HEK293 (cell line): ENCODE measurements at regions not wholly inside any gene's neighbourhood (a gene's known extent, or its start where the extent isn't known, plus 50 kb on each side); places are given as distances from the start of the nearest gene placed in this dataset.
"Not testable (repeated sequence)": the region's sequence is repeated elsewhere in the genome, so short reads cannot be mapped to it uniquely, and the experiment has no call there.

Source experiments
- KLF16 ChIP-seq: fragments of 450-650 bp; formaldehyde crosslinking; IDR thresholded peaks from 2 replicates; pipeline ENCODE4 v1.5.1; 2017; ENCODE audit warnings: missing biosample characterization, missing genetic modification characterization
- TCF7L2 ChIP-seq: IDR thresholded peaks from 2 replicates; pipeline ENCODE4 v1.6.1; 2011; ENCODE audit warnings: low read depth, mild to moderate bottlenecking, inconsistent platforms, low read length, moderate library complexity, borderline replicate concordance
- YY1 ChIP-seq: fragments of 450-650 bp; formaldehyde crosslinking; IDR thresholded peaks from 2 replicates; pipeline ENCODE4 v1.5.1; 2018; ENCODE audit warnings: missing biosample characterization, missing genetic modification characterization
- ZNF274 ChIP-seq, 2 experiments: fragments of 200-500 bp in 1 of 2; fragments of 450-650 bp in 1 of 2; sonication (Bioruptor generic) in 1 of 2; formaldehyde crosslinking in 1 of 2; IDR thresholded peaks; 2 replicates each; pipeline versions ENCODE4 v1.5.1 to v1.6.1; 2014 to 2016; ENCODE audit warnings: borderline replicate concordance in 1 of 2, inconsistent platforms in 1 of 2, low read length in 1 of 2, missing biosample characterization in 1 of 2, missing genetic modification characterization in 1 of 2
- ZNF292 ChIP-seq: fragments of 450-650 bp; formaldehyde crosslinking; IDR thresholded peaks from 2 replicates; pipeline ENCODE4 v1.5.1; 2016; ENCODE audit warnings: low read depth, missing biosample characterization, missing genetic modification characterization, borderline replicate concordance
- ZNF391 ChIP-seq: fragments of 450-650 bp; formaldehyde crosslinking; IDR thresholded peaks from 2 replicates; pipeline ENCODE4 v1.5.1; 2016; ENCODE audit warnings: low read depth, missing biosample characterization, missing genetic modification characterization, borderline replicate concordance
- ZNF426 ChIP-seq: fragments of 450-650 bp; formaldehyde crosslinking; IDR thresholded peaks from 2 replicates; pipeline ENCODE4 v1.5.1; 2017; ENCODE audit warnings: missing biosample characterization, missing genetic modification characterization, mild to moderate bottlenecking, inconsistent platforms, moderate library complexity
- TF ChIP-seq, protein P1 (sequence below): fragments of 450-650 bp; formaldehyde crosslinking; IDR thresholded peaks from 2 replicates; pipeline ENCODE4 v1.5.1; 2016; ENCODE audit warnings: missing biosample characterization, missing genetic modification characterization

DNA sequence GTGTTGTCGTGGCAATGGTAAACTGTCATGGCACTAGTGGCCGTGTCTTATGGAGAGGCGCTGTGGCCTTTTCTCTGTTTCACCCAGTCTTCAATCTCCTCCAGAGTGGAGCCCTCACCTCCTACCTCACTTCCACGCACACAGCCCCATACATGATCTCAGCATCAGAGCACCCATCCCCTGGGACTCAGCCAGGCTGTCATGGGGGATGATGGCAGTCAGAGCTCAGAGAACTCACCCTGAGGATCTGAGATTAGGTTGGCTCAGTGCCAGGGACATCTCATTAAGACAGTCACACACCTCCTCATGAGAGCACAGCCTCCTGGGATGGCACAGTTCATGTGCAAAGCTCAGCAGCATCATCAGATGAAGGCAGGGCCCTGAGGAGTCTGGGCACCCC, 316.3 kb downstream of the ADGRD1 start:
- TF ChIP-seq ZNF426 (tag by site-specific recombination); ZNF292 (tag by site-specific recombination); ZNF274 (IDR thresholded peaks at IDR 0.05; ENCODE audit: low read length); ZNF274 (tag by site-specific recombination; IDR thresholded peaks at IDR 0.05; ENCODE audit: borderline replicate concordance); KLF16 (tag by site-specific recombination); YY1 (tag by site-specific recombination); TCF7L2; ZNF391 (tag by site-specific recombination): not testable (repeated sequence)
- TF ChIP-seq, protein P1, sequence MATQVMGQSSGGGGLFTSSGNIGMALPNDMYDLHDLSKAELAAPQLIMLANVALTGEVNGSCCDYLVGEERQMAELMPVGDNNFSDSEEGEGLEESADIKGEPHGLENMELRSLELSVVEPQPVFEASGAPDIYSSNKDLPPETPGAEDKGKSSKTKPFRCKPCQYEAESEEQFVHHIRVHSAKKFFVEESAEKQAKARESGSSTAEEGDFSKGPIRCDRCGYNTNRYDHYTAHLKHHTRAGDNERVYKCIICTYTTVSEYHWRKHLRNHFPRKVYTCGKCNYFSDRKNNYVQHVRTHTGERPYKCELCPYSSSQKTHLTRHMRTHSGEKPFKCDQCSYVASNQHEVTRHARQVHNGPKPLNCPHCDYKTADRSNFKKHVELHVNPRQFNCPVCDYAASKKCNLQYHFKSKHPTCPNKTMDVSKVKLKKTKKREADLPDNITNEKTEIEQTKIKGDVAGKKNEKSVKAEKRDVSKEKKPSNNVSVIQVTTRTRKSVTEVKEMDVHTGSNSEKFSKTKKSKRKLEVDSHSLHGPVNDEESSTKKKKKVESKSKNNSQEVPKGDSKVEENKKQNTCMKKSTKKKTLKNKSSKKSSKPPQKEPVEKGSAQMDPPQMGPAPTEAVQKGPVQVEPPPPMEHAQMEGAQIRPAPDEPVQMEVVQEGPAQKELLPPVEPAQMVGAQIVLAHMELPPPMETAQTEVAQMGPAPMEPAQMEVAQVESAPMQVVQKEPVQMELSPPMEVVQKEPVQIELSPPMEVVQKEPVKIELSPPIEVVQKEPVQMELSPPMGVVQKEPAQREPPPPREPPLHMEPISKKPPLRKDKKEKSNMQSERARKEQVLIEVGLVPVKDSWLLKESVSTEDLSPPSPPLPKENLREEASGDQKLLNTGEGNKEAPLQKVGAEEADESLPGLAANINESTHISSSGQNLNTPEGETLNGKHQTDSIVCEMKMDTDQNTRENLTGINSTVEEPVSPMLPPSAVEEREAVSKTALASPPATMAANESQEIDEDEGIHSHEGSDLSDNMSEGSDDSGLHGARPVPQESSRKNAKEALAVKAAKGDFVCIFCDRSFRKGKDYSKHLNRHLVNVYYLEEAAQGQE (tag by site-specific recombination) = not testable (repeated sequence)
